HG02759 (cell line): ENCODE measurements at regions not wholly inside any gene's neighbourhood (a gene's known extent, or its start where the extent isn't known, plus 50 kb on each side); places are given as distances from the start of the nearest gene placed in this dataset.

Experiments
- ATAC-seq: cut with Tn5 transposase; IDR thresholded peaks from one replicate; pipeline ENCODE4 v1.9.1; 2021; ENCODE audit warnings: mild to moderate bottlenecking, moderate library complexity; ENCODE audit not compliant: unreplicated experiment

- no peak for ATAC-seq
Measured at GRCh38 chr13:28548468-28548867, 53.5 kb upstream of the FLT1 start.

- ATAC-seq: no peak
Measured at GRCh38 chr13:28545583-28546333, 50.8 kb upstream of the FLT1 start.
